ENCODE measurements at regions not wholly inside any gene's neighbourhood (a gene's known extent, or its start where the extent isn't known, plus 50 kb on each side); places are given as distances from the start of the nearest gene placed in this dataset.

DNA sequence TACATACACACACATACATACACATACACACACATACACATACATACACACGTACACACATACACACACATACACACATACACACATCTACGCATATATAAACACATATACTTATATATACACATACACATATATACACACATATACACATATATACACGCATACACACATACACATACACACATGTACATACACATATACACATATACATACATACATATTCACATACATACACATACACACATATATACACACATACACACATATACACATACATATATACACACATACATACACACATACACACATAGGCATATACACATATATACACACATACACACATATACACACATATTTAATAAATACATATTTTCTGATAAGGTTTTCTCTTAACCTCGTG, 324.0 kb downstream of the RPS6KC1 start:
- no peak for DNase-seq

DNA sequence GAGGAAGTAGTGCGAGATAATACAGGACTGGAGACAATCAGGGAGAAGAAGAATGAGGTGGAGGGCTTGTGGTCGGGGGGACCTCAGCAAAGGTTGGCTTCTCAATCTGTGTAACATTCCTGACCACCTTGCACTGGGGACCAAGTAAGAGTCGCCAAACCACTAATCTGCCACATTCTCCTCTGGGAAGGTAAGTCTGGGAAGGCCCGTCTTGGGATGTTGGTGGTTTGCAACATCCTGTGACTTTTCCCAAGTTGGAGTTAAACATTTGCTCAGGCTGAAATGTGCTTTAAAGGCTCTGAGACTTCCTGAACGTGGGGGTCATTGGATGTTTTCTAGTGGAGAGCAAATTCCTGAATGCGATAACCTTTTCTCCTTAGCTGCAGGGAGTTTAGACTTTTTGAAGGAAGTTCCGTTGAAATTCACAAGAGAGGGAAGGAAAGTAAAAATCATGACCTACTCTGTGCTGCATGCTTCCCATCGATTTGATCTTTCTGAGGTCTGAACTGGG, 325.9 kb downstream of the RPS6KC1 start:
- no peak for DNase-seq

DNA sequence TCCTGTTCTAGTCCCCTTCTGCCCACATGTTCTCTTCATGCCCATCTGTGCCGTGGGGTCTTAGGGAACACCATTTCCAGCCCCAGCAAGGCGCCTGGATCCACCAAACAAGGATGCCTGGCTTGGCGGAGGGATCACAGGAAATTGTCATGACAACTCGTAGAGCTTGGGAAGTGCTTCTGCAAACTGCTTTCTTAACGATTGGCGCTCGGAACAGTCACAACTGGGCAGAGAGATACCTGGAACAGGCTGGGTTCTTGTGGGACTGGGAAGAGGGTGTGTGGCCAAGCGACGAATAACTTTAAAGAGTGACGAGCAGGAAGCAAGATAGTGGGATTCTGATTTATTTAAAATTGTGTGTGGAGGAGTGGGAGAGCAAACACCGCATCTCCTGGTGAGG, 329.8 kb downstream of the RPS6KC1 start:
- DNase-seq, result no peak

DNA sequence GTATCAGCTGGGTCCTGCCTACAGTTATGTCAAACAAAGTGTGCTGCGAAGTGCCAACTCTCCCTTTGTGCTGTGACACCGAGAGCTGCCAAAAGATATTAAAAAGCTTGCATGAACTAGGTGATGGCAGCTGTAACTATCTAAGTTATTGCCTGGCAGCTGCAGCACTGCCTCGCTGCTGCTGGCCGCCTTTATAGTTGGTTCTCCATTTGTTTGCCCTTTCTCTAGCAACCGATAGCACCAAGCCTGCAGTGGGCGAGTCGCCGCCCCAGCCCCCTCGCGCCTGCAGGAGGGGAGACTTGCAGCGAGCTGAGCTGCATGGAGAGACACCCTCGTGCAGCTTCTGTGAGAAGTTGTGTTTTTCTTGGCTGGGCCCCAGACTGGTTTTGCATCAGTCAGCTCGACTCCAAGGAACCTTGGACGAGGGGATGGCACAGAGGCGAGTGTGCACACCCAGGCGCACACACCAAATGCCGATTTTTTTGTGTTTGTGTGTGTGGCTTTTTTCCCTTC, 330.6 kb downstream of the RPS6KC1 start:
- no peak for DNase-seq

DNA sequence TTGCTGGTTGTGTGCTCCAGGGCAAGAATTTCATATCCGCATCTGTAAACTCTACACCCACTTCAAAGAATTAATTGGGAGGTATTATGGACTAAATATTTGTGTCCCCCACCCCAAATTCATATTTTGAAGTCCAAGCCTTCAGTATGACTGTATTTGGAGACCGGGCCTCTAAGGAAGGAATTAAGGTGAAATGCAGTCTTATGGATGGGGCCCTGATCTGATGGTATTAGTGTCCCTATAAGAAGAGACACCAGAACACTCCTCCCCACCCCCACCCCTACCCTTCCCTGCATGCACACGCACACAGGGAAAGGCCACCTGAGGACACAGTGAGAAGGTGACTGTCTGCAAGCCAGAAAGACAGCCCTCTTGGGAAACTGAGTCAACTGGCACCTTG, 332.4 kb downstream of the RPS6KC1 start:
- no peak for DNase-seq

DNA sequence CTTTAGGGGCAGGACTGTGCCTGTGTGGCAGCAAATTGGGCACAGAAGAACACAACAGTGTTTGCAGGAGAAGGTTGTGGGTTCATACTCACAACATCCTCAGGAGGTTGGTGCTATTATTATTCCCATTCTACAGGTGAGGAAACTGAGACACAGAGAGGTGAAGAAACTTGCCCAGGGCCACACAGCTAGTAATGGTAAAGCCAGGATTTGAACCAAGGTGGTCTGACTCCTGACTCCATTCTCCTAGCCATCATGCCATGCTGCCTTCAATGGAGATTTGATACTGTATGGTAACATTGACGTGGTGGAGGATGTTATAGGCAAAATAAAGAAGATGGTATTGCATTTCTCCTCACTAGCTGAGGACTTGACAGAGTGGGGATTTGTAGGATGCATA, 334.2 kb downstream of the RPS6KC1 start:
- DNase-seq, result no peak

DNA sequence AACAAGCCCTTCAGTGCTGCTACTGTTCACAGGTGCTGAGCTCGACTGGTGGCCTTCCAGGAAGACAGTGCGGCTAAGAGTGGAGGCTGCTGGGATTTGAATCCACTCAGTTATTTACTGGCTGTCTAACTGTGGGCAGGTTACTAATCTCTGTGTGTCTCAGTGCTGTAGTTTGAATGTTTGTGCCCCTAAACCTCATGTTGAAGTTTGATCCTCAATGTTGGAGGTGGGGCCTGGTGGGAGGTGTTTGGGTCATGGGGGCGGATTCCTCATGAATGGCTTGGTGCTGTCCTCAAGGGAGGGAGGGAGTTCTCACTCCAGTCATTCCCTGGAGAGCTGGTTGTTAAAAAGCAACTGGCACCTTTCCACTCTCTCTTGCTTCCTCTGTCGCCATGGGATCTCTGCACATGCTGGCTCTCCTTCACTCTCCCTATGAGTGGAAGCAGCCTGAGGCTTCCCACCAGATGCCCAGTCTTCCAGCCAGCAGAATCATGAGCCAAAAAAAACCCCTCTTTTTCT, 334.8 kb downstream of the RPS6KC1 start:
- no peak for DNase-seq

DNA sequence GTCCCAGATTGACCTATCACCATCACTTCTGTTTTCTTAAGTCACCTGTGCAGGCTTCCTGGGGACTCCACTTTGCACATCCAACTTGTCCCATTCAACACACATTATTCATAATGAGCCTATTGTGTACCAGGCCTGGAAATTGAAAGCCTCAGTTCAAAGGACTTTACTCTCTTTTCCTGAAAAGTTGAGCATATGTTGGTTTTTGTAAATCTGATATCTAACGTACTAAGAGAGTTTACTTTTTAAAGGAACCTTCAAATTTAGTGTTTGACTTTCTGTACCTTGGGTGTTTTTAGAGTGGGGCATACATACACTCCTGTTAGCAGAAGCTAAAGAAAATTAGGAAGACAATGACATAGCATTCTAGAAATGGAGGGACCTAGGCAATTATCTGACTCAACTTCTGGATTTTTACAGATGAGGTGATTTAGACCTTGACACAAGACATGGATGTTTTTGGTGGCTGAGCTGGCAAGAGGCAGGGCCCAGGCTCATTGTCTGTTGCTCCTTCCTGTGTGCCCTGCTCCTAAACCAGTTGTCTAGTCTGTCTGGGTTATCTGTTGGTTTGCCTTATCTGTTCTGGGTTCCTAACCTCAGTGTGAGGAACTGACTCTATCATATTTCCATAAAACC, 336.5 kb downstream of the RPS6KC1 start:
- DNase-seq, result no peak

DNA sequence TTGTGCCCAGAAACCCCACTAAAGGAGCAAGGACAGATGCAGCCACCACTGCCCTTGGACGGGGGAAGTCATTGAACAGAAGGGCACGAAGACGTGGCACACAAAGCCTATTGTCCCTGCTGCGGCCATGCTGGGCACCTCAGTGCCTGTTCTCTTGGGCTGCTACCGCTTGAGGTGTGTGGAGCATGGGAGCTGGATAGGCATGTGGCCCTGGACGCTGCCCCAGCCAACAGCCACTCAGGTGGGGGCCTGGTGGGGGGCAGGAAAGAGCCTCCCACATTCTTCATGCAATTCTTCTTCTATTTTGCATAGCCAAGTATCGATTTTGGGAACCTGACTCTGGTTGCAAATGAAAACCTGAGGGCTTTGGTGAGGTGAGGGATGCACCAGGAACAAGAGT, 337.2 kb downstream of the RPS6KC1 start:
- no peak for DNase-seq

DNA sequence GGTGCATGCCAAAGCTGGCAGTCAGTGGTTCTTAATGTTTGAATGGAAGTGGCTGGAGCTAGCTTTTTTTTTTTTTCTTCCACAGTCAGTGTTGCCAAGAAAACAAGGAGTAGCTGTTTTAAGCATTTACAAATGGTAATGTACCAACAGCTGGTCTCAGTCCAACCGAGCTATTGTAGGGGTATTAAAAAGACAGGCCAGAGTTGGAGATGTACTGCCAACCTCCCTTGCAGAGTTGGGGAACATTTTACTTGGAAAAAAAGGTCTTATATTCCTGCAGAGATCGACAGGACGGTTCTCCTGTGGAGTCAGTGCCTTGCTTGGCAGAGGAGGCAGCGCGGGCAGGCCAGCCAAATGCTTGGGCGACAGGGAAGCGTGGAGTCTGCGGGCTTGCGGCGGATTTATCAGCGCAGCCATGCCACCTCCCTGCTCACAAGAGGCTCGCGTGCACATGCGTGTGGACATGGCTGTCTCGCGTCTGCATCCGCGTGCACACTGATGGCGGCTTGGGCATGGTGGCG, 338.1 kb downstream of the RPS6KC1 start:
- DNase-seq, result no peak

DNA sequence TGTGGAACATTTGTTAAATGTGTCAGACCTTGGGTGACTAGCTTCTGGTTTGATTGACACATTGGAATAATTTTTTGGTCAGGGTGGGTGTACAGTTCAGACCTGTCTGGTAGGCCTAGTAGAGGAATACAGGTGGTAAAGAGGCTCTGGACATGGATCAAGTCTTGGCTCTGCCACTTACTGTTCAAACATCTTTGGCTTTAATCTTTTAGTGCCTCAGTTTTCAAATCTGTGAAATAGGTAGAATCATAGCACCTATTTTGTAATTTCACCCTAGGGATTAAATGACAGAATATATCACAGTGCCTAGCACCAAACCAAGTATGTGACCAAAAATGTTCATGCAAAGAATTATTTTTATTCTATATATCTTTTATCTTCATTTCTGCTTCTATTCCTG, 340.4 kb downstream of the RPS6KC1 start:
- no peak for DNase-seq

DNA sequence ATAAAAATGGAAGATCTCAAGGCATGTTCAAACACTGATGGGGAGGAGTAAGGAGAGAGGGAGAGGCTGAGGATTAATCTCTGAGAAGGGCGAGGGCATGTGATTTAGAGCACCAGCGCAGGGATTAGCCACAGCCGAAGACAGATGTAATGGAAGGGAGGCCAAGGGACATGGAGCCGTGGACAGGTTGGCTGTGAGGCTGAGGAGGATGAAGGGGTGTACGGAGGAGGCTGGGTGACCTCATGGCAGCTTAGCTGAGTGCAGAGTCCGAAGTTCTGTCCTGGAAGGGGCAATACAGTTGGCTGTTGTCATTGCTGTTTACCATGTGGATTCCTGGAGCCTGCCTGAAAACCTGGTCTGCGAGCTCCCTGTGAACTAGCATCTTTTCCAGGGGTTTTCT, 342.8 kb downstream of the RPS6KC1 start:
- DNase-seq, result no peak

DNA sequence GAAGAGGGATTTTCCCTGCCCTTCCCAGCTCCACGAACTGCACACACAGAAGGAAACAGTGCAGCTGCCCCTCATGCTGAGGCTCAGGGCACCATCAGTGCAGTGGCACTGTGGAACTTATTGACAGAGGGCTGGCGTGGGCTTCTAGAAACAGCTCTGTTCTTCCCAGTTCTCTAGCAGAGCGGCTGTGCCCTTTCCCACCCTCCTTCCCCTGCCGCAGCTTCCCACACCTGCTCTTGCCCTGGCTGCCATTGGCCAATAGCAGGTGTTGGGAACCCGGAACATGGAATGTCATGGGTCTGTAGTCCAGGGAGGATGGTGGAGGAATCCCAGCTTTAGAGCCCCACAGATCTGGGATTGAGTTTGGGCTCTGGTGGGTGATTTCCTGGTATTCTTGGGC, 343.8 kb downstream of the RPS6KC1 start:
- DNase-seq, result no peak

DNA sequence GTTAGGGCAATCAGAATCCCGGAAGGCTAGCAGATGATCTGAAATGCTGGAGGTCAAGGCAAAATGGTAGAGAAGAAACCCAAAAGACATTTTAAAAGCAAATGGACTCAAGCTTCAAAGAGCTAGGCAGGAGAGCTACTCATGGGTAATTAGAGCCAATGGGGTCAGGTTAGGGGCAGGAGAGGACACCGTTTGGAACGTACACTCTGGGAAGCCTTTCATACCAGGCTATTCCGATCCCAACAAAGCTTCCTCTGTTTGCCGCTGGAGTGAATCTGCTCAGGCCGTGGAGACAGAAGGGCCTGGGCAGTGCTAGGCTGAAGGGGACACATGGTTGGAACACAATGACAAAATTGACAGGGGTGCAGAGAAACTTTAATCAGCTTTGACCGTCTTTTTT, 346.6 kb downstream of the RPS6KC1 start:
- DNase-seq, result no peak

DNA sequence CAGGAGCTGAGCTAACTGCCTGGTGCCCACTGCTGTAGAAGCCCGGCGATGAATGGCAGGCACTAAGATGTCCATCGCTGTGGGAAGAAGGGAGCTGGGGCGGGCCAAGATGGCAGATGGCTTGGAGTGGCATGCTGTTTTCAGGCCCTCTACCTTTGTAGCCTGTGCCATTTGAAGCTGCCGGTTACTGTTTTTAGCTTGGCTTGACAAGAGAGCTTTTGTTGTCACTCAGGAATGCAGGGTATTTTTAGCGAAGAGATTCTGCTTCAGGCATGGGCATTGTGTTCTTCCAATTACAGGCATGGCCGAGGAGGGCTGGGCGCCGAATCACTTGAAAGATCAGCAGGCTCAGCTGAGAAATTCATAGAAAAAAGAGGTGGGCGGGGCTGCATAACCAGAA, 348.7 kb downstream of the RPS6KC1 start:
- DNase-seq, result no peak

DNA sequence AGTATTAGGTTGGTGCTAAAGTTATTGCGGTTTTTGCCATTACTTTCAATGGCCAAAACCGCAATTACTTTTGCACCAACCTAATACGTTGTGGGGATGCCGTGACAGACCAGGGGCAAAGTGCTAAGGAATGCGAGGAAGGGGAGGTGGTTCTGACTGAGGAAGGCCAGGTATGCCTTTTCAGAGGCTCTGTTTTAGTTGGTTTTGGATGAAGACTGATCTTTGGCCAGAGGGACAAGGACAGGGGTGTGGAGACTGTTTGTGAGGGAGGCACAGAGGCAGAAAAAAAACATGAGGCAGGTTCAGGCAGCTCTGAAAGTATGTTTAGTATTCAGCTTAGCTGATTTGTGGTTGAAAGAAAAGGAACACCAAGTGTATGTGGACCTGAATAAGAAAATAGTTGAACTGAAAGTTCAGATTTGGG, 358.2 kb downstream of the RPS6KC1 start:
- DNase-seq, result no peak

DNA sequence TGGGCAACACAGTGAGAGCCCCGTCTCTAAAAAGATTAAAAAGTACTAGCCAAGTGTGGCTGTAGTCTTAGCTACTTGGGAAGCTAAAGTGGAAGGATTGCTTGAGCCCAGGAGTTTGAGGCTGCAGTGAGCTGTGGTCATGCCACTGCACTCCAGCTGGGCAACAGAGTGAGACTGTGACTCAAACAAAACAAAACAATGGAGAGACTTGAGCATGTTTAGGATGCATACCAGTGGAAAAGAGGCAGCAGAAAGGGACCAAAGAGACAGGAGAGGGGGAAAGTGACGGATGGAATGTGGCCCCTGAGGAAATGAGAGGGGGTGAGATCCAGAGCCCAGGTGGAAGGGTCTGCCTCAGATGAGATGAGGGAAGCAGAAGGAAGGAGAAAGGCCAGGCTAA, 358.9 kb downstream of the RPS6KC1 start:
- no peak for DNase-seq

DNA sequence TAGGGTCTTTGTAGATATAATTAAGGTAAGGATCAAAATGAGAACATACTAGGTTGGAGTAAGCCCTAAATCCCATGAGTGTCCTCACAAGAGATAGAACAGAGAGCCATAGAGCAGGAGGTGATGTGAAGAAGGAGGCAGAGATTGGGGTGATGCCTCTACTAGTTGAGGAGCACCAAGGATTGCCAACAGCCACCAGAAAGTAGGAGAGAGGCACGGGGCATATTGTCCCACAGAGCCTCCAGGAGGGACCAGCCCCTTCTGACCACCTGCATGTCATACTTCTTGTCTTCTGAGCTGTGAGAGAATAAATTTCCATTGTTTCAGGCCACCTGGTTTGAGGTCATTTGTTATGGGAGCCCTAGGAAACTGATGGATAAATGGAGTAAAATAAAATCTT, 363.3 kb downstream of the RPS6KC1 start:
- no peak for DNase-seq

DNA sequence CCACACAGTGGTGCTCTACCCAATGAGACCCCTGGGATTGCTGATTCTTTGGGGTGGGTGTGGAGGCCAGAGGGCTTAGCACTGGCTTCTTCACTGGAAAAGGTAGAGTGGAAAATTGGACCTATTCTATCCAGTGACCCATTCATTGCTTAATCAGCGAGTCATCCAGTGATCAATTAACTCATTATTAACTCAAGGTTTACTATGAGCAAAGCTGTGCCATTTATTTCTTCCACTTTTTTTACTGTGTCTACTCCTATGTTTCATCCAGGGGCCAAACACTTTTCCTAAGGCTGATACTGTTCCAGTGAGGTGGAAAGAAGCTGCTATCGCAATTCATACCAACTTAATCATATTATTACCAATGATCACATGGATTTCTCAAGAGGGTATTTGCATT, 363.9 kb downstream of the RPS6KC1 start:
- DNase-seq, result no peak

DNA sequence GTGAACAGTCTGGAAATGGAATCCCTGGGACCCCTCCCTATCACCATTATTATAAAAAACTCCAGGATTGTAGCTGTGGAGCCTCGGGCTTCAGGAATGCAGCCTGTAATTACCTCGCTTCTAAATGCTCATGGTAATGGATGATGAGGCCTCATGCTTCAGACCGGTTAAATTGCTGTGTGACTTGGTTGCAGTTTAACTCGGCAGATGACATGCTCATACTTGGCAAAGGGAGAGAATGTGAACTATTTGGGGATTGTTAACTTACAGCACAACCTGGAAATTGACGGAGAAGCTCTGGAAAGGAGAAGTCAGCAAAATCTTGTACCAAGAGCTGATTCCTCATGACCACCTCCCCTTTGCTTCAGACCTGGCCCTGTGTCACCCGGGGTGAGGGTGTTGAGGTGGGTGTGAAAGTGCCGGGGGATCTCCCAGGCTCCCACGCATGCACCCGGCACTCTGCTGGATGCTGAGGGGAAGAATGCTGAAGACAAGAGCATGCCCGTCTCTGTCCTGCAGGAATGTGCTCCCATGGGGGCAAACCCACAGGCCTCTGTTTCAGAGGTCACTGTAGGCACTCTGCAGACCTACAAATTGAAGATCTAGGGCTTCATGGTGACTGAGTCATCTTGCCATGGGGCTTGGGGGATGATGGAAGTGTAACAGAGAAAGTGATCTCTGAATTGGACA, 364.8 kb downstream of the RPS6KC1 start:
- no peak for DNase-seq

DNA sequence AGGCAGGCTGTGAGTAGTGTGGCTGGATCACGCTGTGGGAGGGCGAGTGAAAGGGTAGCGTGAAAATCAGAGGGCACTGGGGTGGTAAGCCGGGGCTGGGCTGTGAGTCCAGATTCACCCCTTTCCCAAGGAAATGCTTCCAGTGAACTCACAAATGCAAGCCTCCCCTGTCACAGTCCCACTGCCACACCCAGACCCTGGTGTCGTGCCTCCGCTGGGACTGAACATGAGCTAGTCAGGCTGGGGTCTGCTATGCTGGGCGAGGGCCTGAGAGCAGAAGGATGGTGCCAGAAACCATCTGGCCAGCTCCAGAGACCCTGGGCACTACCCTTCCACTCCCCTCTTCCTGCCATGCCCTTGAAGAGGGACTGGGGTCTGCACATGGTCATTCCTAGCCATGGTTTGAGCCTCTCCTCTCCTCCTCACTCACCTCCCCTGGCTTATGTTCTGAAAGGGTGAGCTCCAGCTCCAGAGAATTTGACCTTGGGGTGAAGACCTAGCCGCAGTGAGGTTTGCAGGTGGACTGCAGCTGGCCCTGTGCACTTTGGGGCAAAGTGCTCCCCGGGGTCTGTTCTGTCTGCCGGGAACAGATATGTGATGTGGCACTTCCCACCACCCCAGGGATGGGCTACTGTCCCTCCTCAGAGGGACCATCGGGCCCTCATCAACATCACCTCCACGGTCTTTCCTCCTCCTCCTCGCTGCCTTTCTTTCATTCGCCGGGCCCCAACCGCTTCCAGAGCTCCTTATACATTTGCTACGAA, 365.6 kb downstream of the RPS6KC1 start:
- no peak for DNase-seq

DNA sequence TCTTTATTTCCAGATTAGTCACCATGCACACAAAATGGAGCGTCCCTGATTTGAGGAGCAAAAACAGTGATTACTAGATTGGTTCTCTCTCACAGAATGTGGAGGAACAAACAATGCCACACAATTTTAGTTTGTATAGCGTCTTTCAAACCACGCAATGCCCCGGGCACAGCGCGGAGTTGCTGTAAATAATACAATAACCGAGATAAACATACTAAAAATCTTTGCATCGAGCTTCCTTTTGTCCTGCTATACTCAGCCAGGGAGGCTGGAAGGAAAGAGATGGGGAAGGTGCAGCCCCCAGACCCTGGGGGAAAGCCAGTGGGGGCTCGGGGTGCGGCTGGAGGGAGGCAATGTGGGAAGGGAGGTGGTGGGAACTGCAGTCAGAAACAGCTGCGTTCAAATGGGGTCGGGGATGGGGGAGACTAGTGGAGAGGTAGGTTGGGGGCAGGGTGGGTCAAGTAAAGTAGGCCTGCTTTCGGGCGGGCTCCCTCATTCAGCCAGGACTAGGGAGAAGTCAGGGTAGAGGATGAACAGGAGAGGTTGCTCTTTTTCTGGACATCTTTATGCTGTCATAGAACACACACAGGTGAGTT, 366.3 kb downstream of the RPS6KC1 start:
- no peak for DNase-seq

DNA sequence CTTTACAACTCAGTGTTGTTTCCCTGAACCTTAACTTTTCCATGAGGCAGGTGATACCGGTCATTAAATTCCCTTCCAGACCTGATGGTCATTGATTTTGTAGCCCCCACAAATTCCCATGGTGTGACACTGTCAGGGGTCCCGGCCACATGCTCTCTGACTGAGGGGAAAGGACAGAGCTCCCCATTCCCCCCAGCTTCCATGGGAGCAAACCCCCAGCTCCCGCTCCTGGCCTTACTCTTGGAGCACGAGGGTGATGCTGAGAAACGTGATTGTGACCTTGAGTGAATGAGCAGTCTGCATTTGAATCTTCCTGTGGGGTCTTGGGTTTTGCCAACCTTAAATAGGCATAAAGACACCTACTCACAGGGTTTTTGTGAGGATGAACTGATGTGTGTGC, 366.8 kb downstream of the RPS6KC1 start:
- no peak for DNase-seq
